Skeletal muscle tissue (tissue), 3 donors: ENCODE measurements at regions not wholly inside any gene's neighbourhood (a gene's known extent, or its start where the extent isn't known, plus 50 kb on each side); places are given as distances from the start of the nearest gene placed in this dataset.
"Not testable (repeated sequence)": the region's sequence is repeated elsewhere in the genome, so short reads cannot be mapped to it uniquely, and the experiment has no call there.

ENCODE experiments used
- H3K27ac ChIP-seq: one replicate; pipeline ENCODE4 v1.7.0; 2013; ENCODE audit warnings: mild to moderate bottlenecking, low read depth, low read length, inconsistent platforms
- H3K27me3 ChIP-seq, 3 donors: one replicate each; pipeline ENCODE4 v1.7.0; 2013; ENCODE audit warnings: low read length in 3 of 3; ENCODE audit not compliant: control insufficient read depth in 3 of 3, insufficient read depth in 3 of 3
- H3K36me3 ChIP-seq, 3 donors: one replicate each; pipeline ENCODE4 v1.7.0; 2013; ENCODE audit warnings: low read length in 3 of 3; ENCODE audit not compliant: control insufficient read depth in 3 of 3, insufficient read depth in 3 of 3
- H3K4me1 ChIP-seq, 3 donors: one replicate each; pipeline ENCODE4 v1.7.0; 2013; ENCODE audit warnings: low read length in 3 of 3, mild to moderate bottlenecking in 3 of 3; ENCODE audit not compliant: control insufficient read depth in 3 of 3, insufficient read depth in 3 of 3
- H3K4me3 ChIP-seq, 3 donors: one replicate each; pipeline ENCODE4 v1.7.0; 2013; ENCODE audit warnings: low read length in 3 of 3
- H3K9ac ChIP-seq, 3 donors: one replicate each; pipeline ENCODE4 v1.7.0; 2013; ENCODE audit warnings: low read length in 3 of 3, mild to moderate bottlenecking in 3 of 3, moderate library complexity in 2 of 3, low read depth in 1 of 3
- H3K9me3 ChIP-seq, 3 donors: one replicate each; pipeline ENCODE4 v1.7.0; 2013; ENCODE audit warnings: low read length in 3 of 3; ENCODE audit not compliant: control insufficient read depth in 3 of 3
- donor health status: Osteomylitis.

GRCh38 chr22:22193923-22194322 is 50.7 kb upstream of the VPREB1 start:
- H3K4me1 ChIP-seq, result no peaks in the 10 kb centered on the region
- H3K27ac ChIP-seq, result no peak overlapping the region
- no peaks in the 10 kb centered on the region for H3K9me3 ChIP-seq
- peaks cover 7 to 26% (median 24%) of the 10 kb centered on the region in 3 donors for H3K27me3 ChIP-seq
- H3K36me3 ChIP-seq, result no peaks in the 10 kb centered on the region
- no peak overlapping the region for H3K9ac ChIP-seq
- no peak overlapping the region for H3K4me3 ChIP-seq

GRCh38 chr22:22193462-22193861 is 51.1 kb upstream of the VPREB1 start:
- H3K36me3 ChIP-seq, H3K4me1 ChIP-seq, H3K27ac ChIP-seq, H3K4me3 ChIP-seq, H3K9ac ChIP-seq, H3K9me3 ChIP-seq: not testable (repeated sequence)
- H3K27me3 ChIP-seq, result peaks cover 3 to 21% (median 20%) of the 10 kb centered on the region in 3 donors

- H3K9me3 ChIP-seq, H3K27ac ChIP-seq, H3K4me3 ChIP-seq, H3K9ac ChIP-seq, H3K4me1 ChIP-seq, H3K36me3 ChIP-seq: not testable (repeated sequence)
- H3K27me3 ChIP-seq, result peaks cover 0 to 17% (median 15%) of the 10 kb centered on the region in 3 donors
Observed at GRCh38 chr22:22193006-22193405, 51.6 kb upstream of the VPREB1 start.

GRCh38 chr22:22189796-22190195 is 54.8 kb upstream of the VPREB1 start:
- H3K4me1 ChIP-seq, H3K9ac ChIP-seq, H3K27ac ChIP-seq, H3K36me3 ChIP-seq, H3K9me3 ChIP-seq, H3K4me3 ChIP-seq: not testable (repeated sequence)
- H3K27me3 ChIP-seq, result peaks cover 4 to 19% (median 8%) of the 10 kb centered on the region in 3 donors

- H3K4me3 ChIP-seq, H3K36me3 ChIP-seq, H3K27ac ChIP-seq, H3K9me3 ChIP-seq, H3K4me1 ChIP-seq, H3K9ac ChIP-seq: not testable (repeated sequence)
- peaks cover 15 to 31% (median 20%) of the 10 kb centered on the region in 3 donors for H3K27me3 ChIP-seq
Observed at GRCh38 chr22:22187863-22188262, 56.7 kb upstream of the VPREB1 start.

- Histone ChIP-seq H3K27me3 (peaks cover 20 to 37% (median 25%) of the 10 kb centered on the region in 3 donors), H3K9me3 (no peaks in the 10 kb centered on the region), H3K4me1 (no peaks in the 10 kb centered on the region), H3K4me3 (no peak overlapping the region), H3K36me3 (no peaks in the 10 kb centered on the region), H3K9ac (no peak overlapping the region), H3K27ac (no peak overlapping the region)
Observed at GRCh38 chr22:22187299-22187698, 57.3 kb upstream of the VPREB1 start.

GRCh38 chr22:22185844-22186499 is 58.6 kb upstream of the VPREB1 start:
- Histone ChIP-seq H3K9ac (no peak overlapping the region), H3K27me3 (peaks cover 34 to 50% (median 37%) of the 10 kb centered on the region in 3 donors), H3K4me3 (no peak overlapping the region), H3K4me1 (no peaks in the 10 kb centered on the region), H3K36me3 (no peaks in the 10 kb centered on the region), H3K9me3 (no peaks in the 10 kb centered on the region), H3K27ac (no peak overlapping the region)

GRCh38 chr22:22185217-22185616 is 59.4 kb upstream of the VPREB1 start:
- H3K36me3 ChIP-seq, result no peaks in the 10 kb centered on the region
- no peak overlapping the region for H3K27ac ChIP-seq
- peaks cover 38 to 53% (median 40%) of the 10 kb centered on the region in 3 donors for H3K27me3 ChIP-seq
- no peak overlapping the region for H3K4me3 ChIP-seq
- no peak overlapping the region for H3K9ac ChIP-seq
- no peaks in the 10 kb centered on the region for H3K9me3 ChIP-seq
- no peaks in the 10 kb centered on the region for H3K4me1 ChIP-seq

GRCh38 chr22:22184277-22184807 is 60.2 kb upstream of the VPREB1 start:
- no peak overlapping the region for H3K4me3 ChIP-seq
- H3K9me3 ChIP-seq, result no peaks in the 10 kb centered on the region
- no peaks in the 10 kb centered on the region for H3K4me1 ChIP-seq
- H3K27ac ChIP-seq, result no peak overlapping the region
- H3K9ac ChIP-seq, result no peak overlapping the region
- no peaks in the 10 kb centered on the region for H3K36me3 ChIP-seq
- H3K27me3 ChIP-seq, result peaks cover 38 to 57% (median 45%) of the 10 kb centered on the region in 3 donors

- H3K4me3 ChIP-seq, result no peak overlapping the region
- H3K27me3 ChIP-seq, result peaks cover 41 to 64% (median 51%) of the 10 kb centered on the region in 3 donors
- no peaks in the 10 kb centered on the region for H3K36me3 ChIP-seq
- H3K9me3 ChIP-seq, result no peaks in the 10 kb centered on the region
- H3K9ac ChIP-seq, result no peak overlapping the region
- H3K4me1 ChIP-seq, result no peaks in the 10 kb centered on the region
- H3K27ac ChIP-seq, result no peak overlapping the region
Observed at GRCh38 chr22:22182990-22183264, 61.7 kb upstream of the VPREB1 start.
